GM23338 (cell line): ENCODE measurements at regions not wholly inside any gene's neighbourhood (a gene's known extent, or its start where the extent isn't known, plus 50 kb on each side); places are given as distances from the start of the nearest gene placed in this dataset.
A peak's percentile ranks its signal among the peaks of the same experiment; 100 is the strongest.

Source experiments
- ATAC-seq: fragments of 200-7000 bp; cut with Tn5 transposase; 3 replicates; pipeline ENCODE4 v1.9.1; 2020
- DNase-seq: peaks from one replicate; pipeline ENCODE4 v3.0.0-alpha.2; 2015; ENCODE audit warnings: low spot score
- H2AFZ ChIP-seq: fragments of 200-600 bp; sonication (generic); 2 replicates; pipeline ENCODE4 v1.8.0; 2016; ENCODE audit warnings: antibody characterized with exemption, mild to moderate bottlenecking, moderate library complexity
- H3F3A ChIP-seq: fragments of 200-600 bp; sonication (generic); replicated peaks from 2 replicates; pipeline ENCODE4 v1.8.0; 2017; ENCODE audit warnings: antibody characterized with exemption, mixed run types, low read depth
- H3K27ac ChIP-seq: fragments of 200-600 bp; sonication (generic); 2 replicates; pipeline ENCODE4 v1.6.1; 2016; ENCODE audit warnings: low read depth
- H3K27me3 ChIP-seq: fragments of 200-600 bp; sonication (generic); 2 replicates; pipeline ENCODE4 v1.8.0; 2016; ENCODE audit warnings: mild to moderate bottlenecking, mixed run types, moderate library complexity; ENCODE audit not compliant: insufficient read depth
- H3K36me3 ChIP-seq: fragments of 200-600 bp; sonication (generic); 2 replicates; pipeline ENCODE4 v1.8.0; 2016; ENCODE audit warnings: mild to moderate bottlenecking; ENCODE audit not compliant: insufficient read depth
- H3K4me1 ChIP-seq: fragments of 200-600 bp; sonication (generic); 2 replicates; pipeline ENCODE4 v1.8.0; 2016; ENCODE audit warnings: mild to moderate bottlenecking, moderate library complexity; ENCODE audit not compliant: insufficient read depth
- H3K4me2 ChIP-seq: fragments of 200-600 bp; sonication (generic); 2 replicates; pipeline ENCODE4 v1.7.1; 2017; ENCODE audit warnings: mixed run types
- H3K4me3 ChIP-seq: fragments of 200-600 bp; sonication (generic); 2 replicates; pipeline ENCODE4 v1.6.1; 2016; ENCODE audit warnings: mixed run types
- H3K79me2 ChIP-seq: fragments of 200-600 bp; sonication (generic); replicated peaks from 2 replicates; pipeline ENCODE4 v1.8.0; 2017; ENCODE audit warnings: mild to moderate bottlenecking; ENCODE audit not compliant: insufficient read depth
- H3K9me2 ChIP-seq: fragments of 200-600 bp; sonication (generic); 2 replicates; pipeline ENCODE4 v1.8.0; 2017; ENCODE audit not compliant: insufficient read depth
- H4K20me1 ChIP-seq: fragments of 200-600 bp; sonication (generic); replicated peaks from 2 replicates; pipeline ENCODE4 v1.8.0; 2017; ENCODE audit warnings: mild to moderate bottlenecking; ENCODE audit not compliant: insufficient read depth
- H3K27ac Mint-ChIP-seq: 2 replicates; pipeline ENCODE4 v1.8.0; 2020; ENCODE audit warnings: inconsistent platforms, mild to moderate bottlenecking, moderate library complexity, mixed read lengths
- H3K27me3 Mint-ChIP-seq: 3 replicates; pipeline ENCODE4 v1.8.0; 2022; ENCODE audit warnings: low read depth, mild to moderate bottlenecking, moderate library complexity, mixed read lengths, inconsistent platforms; ENCODE audit not compliant: insufficient read depth, poor library complexity
- H3K36me3 Mint-ChIP-seq: 3 replicates; pipeline ENCODE4 v1.8.0; 2021; ENCODE audit warnings: low read depth, mild to moderate bottlenecking, inconsistent platforms, moderate library complexity, mixed read lengths
- H3K4me1 Mint-ChIP-seq: 3 replicates; pipeline ENCODE4 v1.8.0; 2020; ENCODE audit warnings: mild to moderate bottlenecking, inconsistent platforms, mixed read lengths
- H3K4me3 Mint-ChIP-seq: 3 replicates; pipeline ENCODE4 v1.8.0; 2021; ENCODE audit warnings: moderate library complexity, mild to moderate bottlenecking, inconsistent platforms, mixed read lengths
- H3K9me3 Mint-ChIP-seq: 3 replicates; pipeline ENCODE4 v1.8.0; 2020; ENCODE audit warnings: moderate library complexity, mild to moderate bottlenecking, inconsistent platforms, mixed read lengths
- CREB1 ChIP-seq: fragments of 250-450 bp; sonication (Bioruptor Pico); IDR thresholded peaks from 2 replicates; pipeline ENCODE4 v1.5.0; 2020; ENCODE audit warnings: low read depth, mild to moderate bottlenecking, moderate library complexity
- CTCF ChIP-seq, 2 experiments: fragments of 200-600 bp in 1 of 2; sonication (generic) in 1 of 2; conservative IDR thresholded peaks; 2 replicates each; pipeline versions ENCODE4 v1.5.1 to v1.6.1; 2016 to 2017; ENCODE audit warnings: antibody characterized with exemption in 2 of 2, low read depth in 2 of 2, mild to moderate bottlenecking in 2 of 2, moderate library complexity in 1 of 2
- EZH2 ChIP-seq: fragments of 200-600 bp; sonication (generic); IDR thresholded peaks from one replicate; pipeline ENCODE4 v1.8.0; 2017; ENCODE audit warnings: antibody characterized with exemption, mild to moderate bottlenecking, low read depth; ENCODE audit not compliant: unreplicated experiment
- EZH2phosphoT487 ChIP-seq: fragments of 200-600 bp; sonication (generic); IDR thresholded peaks from one replicate; pipeline ENCODE4 v1.8.1; 2018; ENCODE audit warnings: antibody characterized with exemption; ENCODE audit not compliant: unreplicated experiment
- JUNB ChIP-seq: IDR thresholded peaks from one replicate; pipeline ENCODE4 v1.6.1; 2016; ENCODE audit warnings: antibody characterized with exemption; ENCODE audit not compliant: unreplicated experiment
- NANOG ChIP-seq: IDR thresholded peaks from 2 replicates; pipeline ENCODE4 v1.6.1; 2016; ENCODE audit warnings: antibody characterized with exemption, borderline replicate concordance
- POLR2AphosphoS5 ChIP-seq: IDR thresholded peaks from 2 replicates; pipeline ENCODE4 v1.6.1; 2016; ENCODE audit warnings: antibody characterized with exemption, low read depth
- REST ChIP-seq: IDR thresholded peaks from one replicate; pipeline ENCODE4 v1.6.1; 2018; ENCODE audit warnings: antibody characterized with exemption; ENCODE audit not compliant: unreplicated experiment
- STAT1 ChIP-seq: IDR thresholded peaks from one replicate; pipeline ENCODE4 v1.6.1; 2016; ENCODE audit warnings: antibody characterized with exemption; ENCODE audit not compliant: unreplicated experiment
- ZNF114 ChIP-seq: fragments of 250-450 bp; sonication (Bioruptor Pico); IDR thresholded peaks from 2 replicates; pipeline ENCODE4 v1.5.0; 2020; ENCODE audit warnings: mild to moderate bottlenecking, moderate library complexity
- ZNF331 ChIP-seq: fragments of 250-450 bp; sonication (Bioruptor Pico); IDR thresholded peaks from 2 replicates; pipeline ENCODE4 v1.5.0; 2020; ENCODE audit warnings: low read depth, mild to moderate bottlenecking, moderate library complexity
- ZNF462 ChIP-seq: fragments of 250-450 bp; sonication (Bioruptor Pico); IDR thresholded peaks from 2 replicates; pipeline ENCODE4 v1.5.0; 2020; ENCODE audit warnings: mild to moderate bottlenecking, moderate library complexity

GRCh38 chr22:40122792-40123191 is 54.9 kb upstream of the TNRC6B start:
- no peak for TF ChIP-seq STAT1
- TF ChIP-seq ZNF114 (CRISPR knock-in tag): no peak
- no peak for TF ChIP-seq ZNF331
- TF ChIP-seq POLR2AphosphoS5: no peak
- TF ChIP-seq CTCF (conservative IDR thresholded peaks at IDR 0.05; ENCODE audit: low read depth in 2 of 2): peak; percentile 18 to 32; a peak in 2 of 4 replicates
- Histone ChIP-seq H3K36me3 (no peaks in the 10 kb centered on the region), H2AFZ (no peak overlapping the region), H3F3A (no peaks in the 10 kb centered on the region), H4K20me1 (no peaks in the 10 kb centered on the region), H3K27me3 (no peaks in the 10 kb centered on the region), H3K79me2 (no peaks in the 10 kb centered on the region), H3K4me1 (peaks cover 7% of the 10 kb centered on the region; the same call in 1 of the 2 replicates), H3K9me2 (no peaks in the 10 kb centered on the region), H3K4me2 (no peak overlapping the region), H3K4me3 (no peak overlapping the region), H3K27ac (peak overlapping the region; percentile 58; the same call in 1 of the 2 replicates)
- DNase-seq (peak; percentile 28), ATAC-seq (peak; percentile 65)
- Mint-ChIP-seq H3K27ac (no peak overlapping the region), H3K4me1 (peaks cover 8% of the 10 kb centered on the region), H3K27me3 (peaks cover 2% of the 10 kb centered on the region), H3K4me3 (no peak overlapping the region), H3K9me3 (no peaks in the 10 kb centered on the region), H3K36me3 (no peaks in the 10 kb centered on the region)

- Histone ChIP-seq H3K27me3 (no peaks in the 10 kb centered on the region), H2AFZ (no peak overlapping the region), H3K4me2 (no peak overlapping the region), H3K36me3 (no peaks in the 10 kb centered on the region), H3K27ac (no peak overlapping the region), H4K20me1 (no peaks in the 10 kb centered on the region), H3K9me2 (no peaks in the 10 kb centered on the region), H3K79me2 (no peaks in the 10 kb centered on the region), H3K4me3 (no peak overlapping the region), H3F3A (no peaks in the 10 kb centered on the region), H3K4me1 (peaks cover 7% of the 10 kb centered on the region; the same call in 1 of the 2 replicates)
- peak; percentile 71 for ATAC-seq
- Mint-ChIP-seq H3K4me3 (no peak overlapping the region), H3K4me1 (peaks cover 8% of the 10 kb centered on the region), H3K36me3 (no peaks in the 10 kb centered on the region), H3K9me3 (no peaks in the 10 kb centered on the region), H3K27me3 (peaks cover 2% of the 10 kb centered on the region), H3K27ac (no peak overlapping the region)
- DNase-seq: no peak
- TF ChIP-seq EZH2: no peak
- TF ChIP-seq ZNF114 (CRISPR knock-in tag): no peak
- no peak for TF ChIP-seq ZNF331
- TF ChIP-seq ZNF462 (CRISPR knock-in tag): no peak
- TF ChIP-seq CREB1 (CRISPR knock-in tag): no peak
- TF ChIP-seq JUNB: no peak
- no peak for TF ChIP-seq EZH2phosphoT487
- no peak for TF ChIP-seq NANOG
- no peak for TF ChIP-seq REST
Measured at GRCh38 chr22:40123387-40123786, 54.3 kb upstream of the TNRC6B start.
